Ishikawa (cell line): ENCODE measurements at regions not wholly inside any gene's neighbourhood (a gene's known extent, or its start where the extent isn't known, plus 50 kb on each side); places are given as distances from the start of the nearest gene placed in this dataset.

Experiments
- CEBPB ChIP-seq: IDR thresholded peaks from 2 replicates; pipeline ENCODE4 v1.6.1; 2012
- CREB1 ChIP-seq: IDR thresholded peaks from 2 replicates; pipeline ENCODE4 v1.6.1; 2012; ENCODE audit warnings: low read depth
- EGR1 ChIP-seq: IDR thresholded peaks from 2 replicates; pipeline ENCODE4 v1.6.1; 2012
- EP300 ChIP-seq: IDR thresholded peaks from 2 replicates; pipeline ENCODE4 v1.6.1; 2012; ENCODE audit warnings: borderline replicate concordance
- FOXM1 ChIP-seq: IDR thresholded peaks from 2 replicates; pipeline ENCODE4 v1.6.1; 2012; ENCODE audit warnings: low read depth, borderline replicate concordance
- MAX ChIP-seq: IDR thresholded peaks from 2 replicates; pipeline ENCODE4 v1.6.1; 2012
- NFIC ChIP-seq: IDR thresholded peaks from 2 replicates; pipeline ENCODE4 v1.6.1; 2012
- RAD21 ChIP-seq: IDR thresholded peaks from 2 replicates; pipeline ENCODE4 v1.6.1; 2012; ENCODE audit warnings: low read depth
- TAF1 ChIP-seq: IDR thresholded peaks from 2 replicates; pipeline ENCODE4 v1.6.1; 2012; ENCODE audit warnings: low read depth, mild to moderate bottlenecking
- TCF12 ChIP-seq: IDR thresholded peaks from 2 replicates; pipeline ENCODE4 v1.6.1; 2012; ENCODE audit warnings: low read depth
- TEAD4 ChIP-seq: IDR thresholded peaks from 2 replicates; pipeline ENCODE4 v1.6.1; 2012
- YY1 ChIP-seq: IDR thresholded peaks from 2 replicates; pipeline ENCODE4 v1.6.1; 2012; ENCODE audit warnings: low read depth
- ZBTB7A ChIP-seq: IDR thresholded peaks from 2 replicates; pipeline ENCODE4 v1.6.1; 2012; ENCODE audit warnings: low read depth
- TF ChIP-seq, protein P1 (sequence below): IDR thresholded peaks from 2 replicates; pipeline ENCODE4 v1.6.1; 2012; ENCODE audit warnings: low read depth, mild to moderate bottlenecking
- TF ChIP-seq, protein P2 (sequence below): IDR thresholded peaks from 2 replicates; pipeline ENCODE4 v1.6.1; 2012

- TF ChIP-seq ZBTB7A (no peak), MAX (no peak), CREB1 (no peak), YY1 (no peak), NFIC (no peak), TCF12 (no peak), EGR1 (no peak), TAF1 (no peak), FOXM1 (no peak), EP300 (no peak), TEAD4 (no peak), CEBPB (no peak), RAD21 (no peak)
- TF ChIP-seq, protein P1, sequence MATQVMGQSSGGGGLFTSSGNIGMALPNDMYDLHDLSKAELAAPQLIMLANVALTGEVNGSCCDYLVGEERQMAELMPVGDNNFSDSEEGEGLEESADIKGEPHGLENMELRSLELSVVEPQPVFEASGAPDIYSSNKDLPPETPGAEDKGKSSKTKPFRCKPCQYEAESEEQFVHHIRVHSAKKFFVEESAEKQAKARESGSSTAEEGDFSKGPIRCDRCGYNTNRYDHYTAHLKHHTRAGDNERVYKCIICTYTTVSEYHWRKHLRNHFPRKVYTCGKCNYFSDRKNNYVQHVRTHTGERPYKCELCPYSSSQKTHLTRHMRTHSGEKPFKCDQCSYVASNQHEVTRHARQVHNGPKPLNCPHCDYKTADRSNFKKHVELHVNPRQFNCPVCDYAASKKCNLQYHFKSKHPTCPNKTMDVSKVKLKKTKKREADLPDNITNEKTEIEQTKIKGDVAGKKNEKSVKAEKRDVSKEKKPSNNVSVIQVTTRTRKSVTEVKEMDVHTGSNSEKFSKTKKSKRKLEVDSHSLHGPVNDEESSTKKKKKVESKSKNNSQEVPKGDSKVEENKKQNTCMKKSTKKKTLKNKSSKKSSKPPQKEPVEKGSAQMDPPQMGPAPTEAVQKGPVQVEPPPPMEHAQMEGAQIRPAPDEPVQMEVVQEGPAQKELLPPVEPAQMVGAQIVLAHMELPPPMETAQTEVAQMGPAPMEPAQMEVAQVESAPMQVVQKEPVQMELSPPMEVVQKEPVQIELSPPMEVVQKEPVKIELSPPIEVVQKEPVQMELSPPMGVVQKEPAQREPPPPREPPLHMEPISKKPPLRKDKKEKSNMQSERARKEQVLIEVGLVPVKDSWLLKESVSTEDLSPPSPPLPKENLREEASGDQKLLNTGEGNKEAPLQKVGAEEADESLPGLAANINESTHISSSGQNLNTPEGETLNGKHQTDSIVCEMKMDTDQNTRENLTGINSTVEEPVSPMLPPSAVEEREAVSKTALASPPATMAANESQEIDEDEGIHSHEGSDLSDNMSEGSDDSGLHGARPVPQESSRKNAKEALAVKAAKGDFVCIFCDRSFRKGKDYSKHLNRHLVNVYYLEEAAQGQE: no peak
- TF ChIP-seq, protein P2, sequence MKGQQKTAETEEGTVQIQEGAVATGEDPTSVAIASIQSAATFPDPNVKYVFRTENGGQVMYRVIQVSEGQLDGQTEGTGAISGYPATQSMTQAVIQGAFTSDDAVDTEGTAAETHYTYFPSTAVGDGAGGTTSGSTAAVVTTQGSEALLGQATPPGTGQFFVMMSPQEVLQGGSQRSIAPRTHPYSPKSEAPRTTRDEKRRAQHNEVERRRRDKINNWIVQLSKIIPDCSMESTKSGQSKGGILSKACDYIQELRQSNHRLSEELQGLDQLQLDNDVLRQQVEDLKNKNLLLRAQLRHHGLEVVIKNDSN: no peak
Observed at GRCh38 chr9:84604223-84604622, 65.3 kb upstream of the NTRK2 start.

DNA sequence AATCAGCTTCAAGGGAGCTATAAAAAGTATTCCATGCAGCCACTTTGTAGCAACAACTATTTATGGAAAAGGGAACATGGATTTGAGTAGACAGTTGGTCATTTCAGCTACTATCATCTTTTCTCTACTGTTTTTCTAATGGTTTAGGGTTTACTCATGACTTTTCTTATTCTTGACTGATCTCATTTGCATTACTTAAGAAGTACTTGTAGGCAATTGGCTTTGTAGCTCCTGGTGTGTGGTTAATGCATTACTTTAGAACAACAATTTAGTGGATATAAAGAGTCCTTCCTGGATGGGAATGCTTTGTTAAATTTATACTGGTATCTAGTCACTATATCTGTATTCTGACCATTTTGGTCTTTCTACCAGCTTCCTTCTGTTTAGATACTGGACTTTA lies 59.8 kb upstream of the NTRK2 start:
- TF ChIP-seq TCF12 (no peak), RAD21 (no peak), TEAD4 (no peak), EGR1 (no peak), FOXM1 (no peak), CREB1 (no peak), YY1 (no peak), MAX (no peak), ZBTB7A (no peak)
- TF ChIP-seq, protein P2: no peak
- TF ChIP-seq, protein P1: no peak

GRCh38 chr9:84613431-84613830 lies 56.1 kb upstream of the NTRK2 start:
- TF ChIP-seq TEAD4 (no peak), CEBPB (no peak), RAD21 (no peak), EGR1 (no peak), MAX (no peak), FOXM1 (no peak), TCF12 (no peak), EP300 (no peak), YY1 (no peak)

GRCh38 chr9:84615544-84615943 lies 54.0 kb upstream of the NTRK2 start:
- TF ChIP-seq CEBPB (no peak), TEAD4 (no peak), FOXM1 (no peak), TCF12 (no peak), NFIC (no peak), TAF1 (no peak), ZBTB7A (no peak), YY1 (no peak), EP300 (no peak)
- TF ChIP-seq, protein P2: no peak

DNA sequence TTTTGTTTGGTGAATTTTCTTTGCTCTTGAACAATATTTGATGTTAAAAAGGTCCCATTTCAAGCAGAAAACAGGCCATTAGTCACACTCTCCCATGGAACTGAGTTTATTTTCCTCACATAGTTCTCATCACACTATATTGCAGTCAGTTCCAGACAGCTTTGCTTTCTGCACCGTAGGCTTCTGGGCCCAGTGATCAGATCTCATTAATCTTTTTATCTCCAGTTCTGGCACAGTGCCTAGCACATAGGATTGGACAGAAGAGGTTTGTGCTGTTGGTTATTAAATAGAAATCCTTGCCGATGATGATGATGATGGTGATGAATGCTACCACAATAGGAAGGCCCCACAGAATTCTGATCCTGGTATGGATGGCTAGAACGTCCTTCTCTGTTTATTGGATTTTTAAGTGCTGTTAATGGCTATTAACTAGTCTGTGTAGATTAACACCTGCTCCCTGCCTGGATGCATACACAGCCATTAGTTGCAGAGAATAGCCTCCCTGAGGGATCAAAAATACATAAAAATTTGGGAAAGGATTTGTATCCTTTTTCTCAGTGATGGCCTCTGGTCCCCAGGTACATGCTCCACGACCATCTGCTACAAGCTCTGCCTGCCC lies 52.0 kb upstream of the NTRK2 start:
- TF ChIP-seq EGR1 (no peak), CEBPB (no peak), TAF1 (no peak)
